ENCODE measurements at regions not wholly inside any gene's neighbourhood (a gene's known extent, or its start where the extent isn't known, plus 50 kb on each side); places are given as distances from the start of the nearest gene placed in this dataset.

- H3K27ac ChIP-seq: no peak overlapping the region
- TF ChIP-seq CTCF (IDR thresholded peaks at IDR 0.05): no peak
- no peak for TF ChIP-seq POLR2A (IDR thresholded peaks at IDR 0.05)
- intact Hi-C loops (cut with DNase I): loop anchor here in 1 of 2 donors (10.0 kb wide), 1 partner anchor 588 kb away; no protein-coding TSS in a partner anchor
- no peak overlapping the region for H3K4me3 ChIP-seq
- DNase-seq: no peak
- H3K4me1 ChIP-seq (replicated peaks in 1 of 2): no peaks in the 10 kb centered on the region
- H3K9me3 ChIP-seq (replicated peaks in 1 of 3): no peaks in the 10 kb centered on the region
- no peaks in the 10 kb centered on the region for H3K27me3 ChIP-seq
- 75 to 88% (median 79%) methylated on average over 3 to 4 of the region's 4 CpGs for WGBS, 4 donors
- no peaks in the 10 kb centered on the region for H3K36me3 ChIP-seq (replicated peaks in 1 of 2)
Measured at GRCh38 chr17:68176718-68177117, 71.1 kb upstream of the AMZ2 start.

DNA sequence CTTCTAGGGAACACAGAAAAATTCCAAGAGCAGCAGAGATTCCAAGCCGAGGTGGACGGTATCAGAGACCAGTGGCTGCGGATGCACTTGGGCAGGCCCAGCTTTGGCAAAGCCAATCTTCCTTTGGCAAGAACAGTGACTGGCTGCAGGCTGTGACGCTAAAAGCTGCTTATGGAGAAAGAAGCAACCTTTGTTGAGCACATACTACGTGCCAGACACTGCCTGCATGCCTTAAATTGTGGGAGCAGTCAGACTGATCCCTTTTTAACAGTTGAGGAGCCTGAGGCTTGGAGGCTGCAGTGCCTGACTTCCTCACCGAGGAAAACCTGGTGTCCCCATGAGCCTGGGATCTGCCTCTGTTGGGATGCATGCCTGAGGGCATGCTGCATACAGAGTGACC is 69.0 kb upstream of the AMZ2 start:
- Histone ChIP-seq H3K4me3 (no peak overlapping the region), H3K27ac (no peak overlapping the region), H3K27me3 (no peaks in the 10 kb centered on the region), H3K36me3 (replicated peaks in 1 of 2) (no peaks in the 10 kb centered on the region), H3K9me3 (replicated peaks in 1 of 3) (no peaks in the 10 kb centered on the region), H3K4me1 (replicated peaks in 1 of 2) (no peaks in the 10 kb centered on the region)
- intact Hi-C loops (cut with DNase I): loop anchor here in 1 of 2 donors (10.0 kb wide), 1 partner anchor 586 kb away; no protein-coding TSS in a partner anchor
- no peak for DNase-seq
- TF ChIP-seq POLR2A (IDR thresholded peaks at IDR 0.05): no peak
- no peak for TF ChIP-seq CTCF (IDR thresholded peaks at IDR 0.05)
- WGBS, 4 donors: 90 to 95% (median 91%) methylated on average over 6 of the region's 6 CpGs

DNA sequence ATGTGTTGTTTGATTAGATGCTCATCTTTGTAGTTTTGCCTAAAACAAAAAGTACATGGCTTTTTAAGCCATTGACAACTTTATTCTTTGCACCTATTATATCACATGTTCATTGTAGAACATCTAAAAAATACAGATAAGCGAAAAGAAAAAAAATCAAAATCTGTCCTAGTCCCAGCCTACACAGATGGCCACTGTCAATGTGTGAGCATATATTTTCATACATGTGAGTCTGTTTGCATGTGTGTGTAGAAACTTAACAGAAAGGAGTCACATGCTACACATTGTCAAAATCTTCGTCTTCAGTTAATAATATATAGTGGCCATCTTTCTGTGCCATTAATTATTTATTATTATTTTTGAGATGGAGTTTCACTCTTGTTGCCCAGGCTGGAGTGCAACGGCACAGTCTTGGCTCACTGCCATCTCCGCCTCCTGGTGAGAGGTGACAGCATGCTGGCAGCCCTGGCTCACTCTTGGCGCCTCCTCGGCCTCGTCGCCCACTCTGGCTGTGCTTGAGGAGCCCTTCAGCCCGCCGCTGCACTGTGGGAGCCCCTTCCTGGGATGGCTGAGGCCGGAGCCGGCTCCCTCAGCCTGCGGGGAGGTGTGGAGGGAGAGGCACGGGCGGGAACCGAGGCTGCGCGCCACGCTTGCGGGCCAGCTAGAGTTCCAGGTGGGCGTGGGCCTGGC is 68.5 kb upstream of the AMZ2 start:
- no peaks in the 10 kb centered on the region for H3K9me3 ChIP-seq (replicated peaks in 1 of 3)
- 84 to 95% (median 94%) methylated on average over 6 to 21 of the region's 21 CpGs for WGBS, 4 donors
- H3K4me1 ChIP-seq (replicated peaks in 1 of 2): no peaks in the 10 kb centered on the region
- intact Hi-C loops (cut with DNase I): loop anchor here in 1 of 2 donors (10.0 kb wide), 1 partner anchor 585 kb away; no protein-coding TSS in a partner anchor
- TF ChIP-seq CTCF (IDR thresholded peaks at IDR 0.05) (no peak), POLR2A (IDR thresholded peaks at IDR 0.05) (no peak)
- H3K27ac ChIP-seq: no peak overlapping the region
- no peak overlapping the region for H3K4me3 ChIP-seq
- DNase-seq: peak in 1 of 7 donors; percentile 34
- no peaks in the 10 kb centered on the region for H3K36me3 ChIP-seq (replicated peaks in 1 of 2)
- no peaks in the 10 kb centered on the region for H3K27me3 ChIP-seq

GRCh38 chr17:68179926-68180285 is 67.9 kb upstream of the AMZ2 start:
- no peak for TF ChIP-seq POLR2A (IDR thresholded peaks at IDR 0.05)
- no peak for TF ChIP-seq CTCF (IDR thresholded peaks at IDR 0.05)
- H3K4me1 ChIP-seq (replicated peaks in 1 of 2): no peaks in the 10 kb centered on the region
- no peaks in the 10 kb centered on the region for H3K27me3 ChIP-seq
- no peak overlapping the region for H3K27ac ChIP-seq
- H3K9me3 ChIP-seq (replicated peaks in 1 of 3): no peaks in the 10 kb centered on the region
- 96 to 100% (median 97%) methylated on average over 3 to 31 of the region's 31 CpGs for WGBS, 4 donors
- H3K36me3 ChIP-seq (replicated peaks in 1 of 2): no peaks in the 10 kb centered on the region
- peak in 1 of 7 donors; percentile 17 for DNase-seq
- intact Hi-C loops (cut with DNase I): loop anchor here in 1 of 2 donors (10.0 kb wide), 1 partner anchor 585 kb away; no protein-coding TSS in a partner anchor
- H3K4me3 ChIP-seq: no peak overlapping the region

Measured in adrenal gland (tissue), 9 donors.